Glomerular visceral epithelial cell (primary cell): ENCODE measurements at regions not wholly inside any gene's neighbourhood (a gene's known extent, or its start where the extent isn't known, plus 50 kb on each side); places are given as distances from the start of the nearest gene placed in this dataset.
A peak's percentile ranks its signal among the peaks of the same experiment; 100 is the strongest.

Experiments
- DNase-seq: peaks from one replicate; pipeline ENCODE4 v3.0.0-alpha.2; 2016; ENCODE audit errors: extremely low spot score

GRCh38 chr2:47315475-47315874, 53.6 kb upstream of the EPCAM start:
- no peak for DNase-seq

GRCh38 chr2:47313728-47314127, 55.4 kb upstream of the EPCAM start:
- no peak for DNase-seq

DNA sequence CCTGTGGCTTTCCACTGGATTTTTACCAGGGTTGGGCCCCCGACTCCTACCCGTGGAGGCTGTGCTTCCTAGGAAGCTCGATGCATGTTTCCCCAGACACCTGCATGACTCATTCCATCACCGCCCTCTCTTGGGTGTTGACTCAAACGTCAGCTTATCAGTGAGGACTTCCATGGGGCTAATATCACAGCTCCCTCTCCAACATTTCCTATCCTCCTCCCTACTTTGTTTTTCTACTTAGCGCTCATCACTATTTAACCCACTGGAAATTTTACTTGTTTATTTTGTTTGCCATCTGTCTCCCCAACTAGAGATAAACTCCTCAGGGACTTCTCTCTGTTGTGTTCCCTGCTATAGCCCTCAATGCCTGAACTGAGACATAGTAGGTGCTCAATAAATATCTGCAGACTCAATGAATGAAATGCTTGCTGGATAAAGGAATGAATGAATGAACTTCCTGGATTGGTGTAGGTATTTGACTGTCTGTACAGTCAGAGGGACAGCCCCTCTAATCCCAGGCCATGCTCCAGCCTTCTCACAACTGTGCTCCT, 55.9 kb upstream of the EPCAM start:
- no peak for DNase-seq

DNA sequence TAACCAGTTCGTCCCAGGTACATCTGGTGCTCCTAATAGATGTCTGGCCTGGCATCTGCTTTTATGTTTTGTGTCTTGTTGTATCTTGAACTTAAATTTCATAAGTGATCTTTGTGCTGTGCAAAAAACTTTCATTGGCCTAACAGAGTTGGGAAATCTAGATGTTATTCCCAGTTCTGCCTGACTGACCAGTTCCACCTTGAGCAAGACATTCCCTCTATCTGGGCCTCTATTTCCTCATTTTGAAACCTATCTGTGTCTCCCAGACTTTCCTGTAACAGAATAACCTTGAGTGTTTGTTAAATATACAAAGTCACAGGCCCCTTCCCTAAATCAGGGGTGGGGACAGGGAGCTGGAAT, 56.6 kb upstream of the EPCAM start:
- no peak for DNase-seq

DNA sequence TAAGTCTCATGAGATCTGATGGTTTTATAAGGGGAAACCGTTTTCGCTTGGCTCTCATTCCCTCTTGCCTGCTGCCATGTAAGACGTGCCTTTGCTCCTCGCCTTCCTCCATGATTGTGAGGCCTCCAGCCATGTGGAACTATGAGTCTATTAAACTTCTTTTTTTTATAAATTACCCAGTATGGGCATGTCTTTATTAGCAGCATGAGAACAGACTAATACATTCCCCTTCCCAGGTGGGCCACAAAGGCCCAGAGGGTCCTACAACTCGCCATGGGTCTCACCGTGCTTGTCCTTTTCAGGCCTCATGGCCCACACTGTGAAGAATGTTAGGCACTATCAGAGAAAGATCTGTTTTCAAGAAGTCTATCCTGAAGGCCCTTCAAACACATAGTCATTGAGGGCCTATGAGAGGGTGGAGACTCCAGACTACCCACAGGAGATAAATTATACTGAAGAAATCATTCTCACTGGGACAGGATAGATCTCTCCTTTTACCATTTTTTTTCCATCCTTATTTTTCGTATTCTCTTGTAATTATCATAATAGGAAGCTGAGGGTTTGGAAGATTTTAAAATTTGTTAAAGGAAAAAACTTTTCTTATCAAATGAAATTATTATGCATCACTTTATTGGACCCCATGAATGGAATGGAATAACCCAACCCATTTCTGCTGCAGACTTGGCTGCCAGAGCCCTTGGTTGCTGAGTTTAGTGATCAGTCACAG, 57.2 kb upstream of the EPCAM start:
- no peak for DNase-seq

DNA sequence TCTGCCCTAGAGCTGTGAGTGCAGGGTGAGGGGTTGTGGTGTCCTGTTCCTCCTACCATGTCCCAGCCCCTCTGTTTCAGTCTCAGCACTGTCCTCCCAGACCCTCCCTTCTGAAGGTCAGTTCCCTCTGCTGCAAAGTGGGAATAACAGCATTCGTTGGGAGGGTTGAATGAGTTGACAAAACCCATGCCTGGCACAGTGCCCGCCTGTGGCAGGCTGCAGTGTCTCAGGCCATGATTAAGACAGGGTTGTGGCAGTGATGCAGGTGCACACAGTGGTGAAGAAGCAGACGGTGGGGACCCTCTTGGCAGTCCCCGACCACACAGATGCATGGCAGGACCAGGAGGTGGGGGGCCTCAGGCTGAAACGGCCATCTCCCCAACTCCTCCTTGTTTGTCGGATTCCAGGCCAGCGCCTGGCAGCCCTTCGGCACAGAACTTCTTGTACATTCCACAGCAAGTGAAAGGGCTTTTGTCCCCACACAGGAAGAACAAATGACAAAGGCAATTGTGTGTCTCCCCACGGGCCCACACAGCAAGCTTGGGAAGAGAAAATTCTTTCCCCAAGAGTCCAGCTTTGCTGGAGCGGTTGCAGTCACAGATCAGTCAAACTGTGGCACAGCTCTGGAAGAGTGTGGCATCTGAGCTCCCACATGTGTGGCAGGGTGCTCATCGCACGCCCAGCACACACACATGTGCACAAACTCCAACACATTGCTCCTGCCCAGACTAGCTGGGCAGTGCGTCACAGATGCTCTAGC, 58.1 kb upstream of the EPCAM start:
- DNase-seq: no peak

DNA sequence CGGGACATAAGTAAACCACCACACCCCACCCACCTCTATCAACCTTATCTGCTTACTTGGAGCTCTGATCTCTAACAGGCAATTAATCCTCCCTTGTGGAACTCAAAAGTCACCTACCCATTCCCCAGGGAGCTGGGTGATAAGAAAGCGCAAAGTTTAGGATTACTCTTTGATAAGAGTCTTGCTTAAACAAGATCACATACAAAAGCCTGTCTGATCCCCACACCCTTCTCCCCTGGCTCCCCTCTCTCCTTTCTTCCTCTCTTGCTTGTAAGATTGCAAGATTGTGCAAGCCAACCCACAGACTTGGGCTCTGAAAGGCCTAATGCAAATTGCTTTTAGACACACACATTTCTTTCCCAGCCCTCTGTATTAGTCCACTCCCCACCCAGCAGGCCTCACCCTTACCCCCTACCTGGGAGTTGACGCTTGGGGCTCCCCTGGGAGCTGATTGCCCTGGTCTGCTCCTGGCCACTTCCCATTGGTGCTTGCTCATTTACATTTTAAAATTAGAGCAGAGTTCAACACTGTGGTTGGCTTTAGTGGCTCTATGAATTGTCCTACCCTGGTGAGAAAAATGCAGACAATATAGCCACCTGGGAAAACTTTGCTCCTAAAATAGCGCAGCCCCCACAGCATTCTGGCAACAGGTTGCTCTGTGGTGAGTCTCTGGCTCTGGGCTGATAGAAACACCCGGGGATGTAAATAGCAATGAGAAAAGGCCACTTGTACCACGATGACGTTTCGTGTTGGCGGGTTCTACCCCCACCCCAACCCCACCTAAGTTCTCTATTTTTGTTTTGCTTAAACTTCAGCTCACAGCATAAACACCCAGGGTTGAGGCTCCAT, 58.9 kb upstream of the EPCAM start:
- no peak for DNase-seq

- DNase-seq: no peak
These were observed 59.6 kb upstream of the EPCAM start for GRCh38 chr2:47309472-47309951.

DNA sequence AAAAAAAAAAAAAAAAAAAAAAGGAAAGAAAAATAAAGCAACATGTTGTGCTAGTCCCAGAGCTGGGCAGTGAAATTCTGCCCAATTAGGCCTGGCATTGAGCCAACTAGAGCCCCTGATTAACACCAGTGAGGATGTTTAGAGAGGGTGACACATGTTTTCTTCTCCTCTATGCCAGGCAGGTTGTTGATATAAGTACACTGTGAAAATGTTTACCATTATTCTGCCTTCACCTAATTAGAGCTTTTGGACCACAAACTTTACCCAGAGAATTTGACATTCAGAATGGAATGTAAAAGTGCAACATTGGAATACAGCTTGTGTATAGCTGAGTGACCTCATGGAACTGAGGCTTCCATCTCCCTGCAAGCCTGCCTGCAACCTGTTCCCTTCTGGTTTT, 62.0 kb upstream of the EPCAM start:
- no peak for DNase-seq

- no peak for DNase-seq
These were observed 64.5 kb upstream of the EPCAM start for GRCh38 chr2:47304654-47305053.

DNA sequence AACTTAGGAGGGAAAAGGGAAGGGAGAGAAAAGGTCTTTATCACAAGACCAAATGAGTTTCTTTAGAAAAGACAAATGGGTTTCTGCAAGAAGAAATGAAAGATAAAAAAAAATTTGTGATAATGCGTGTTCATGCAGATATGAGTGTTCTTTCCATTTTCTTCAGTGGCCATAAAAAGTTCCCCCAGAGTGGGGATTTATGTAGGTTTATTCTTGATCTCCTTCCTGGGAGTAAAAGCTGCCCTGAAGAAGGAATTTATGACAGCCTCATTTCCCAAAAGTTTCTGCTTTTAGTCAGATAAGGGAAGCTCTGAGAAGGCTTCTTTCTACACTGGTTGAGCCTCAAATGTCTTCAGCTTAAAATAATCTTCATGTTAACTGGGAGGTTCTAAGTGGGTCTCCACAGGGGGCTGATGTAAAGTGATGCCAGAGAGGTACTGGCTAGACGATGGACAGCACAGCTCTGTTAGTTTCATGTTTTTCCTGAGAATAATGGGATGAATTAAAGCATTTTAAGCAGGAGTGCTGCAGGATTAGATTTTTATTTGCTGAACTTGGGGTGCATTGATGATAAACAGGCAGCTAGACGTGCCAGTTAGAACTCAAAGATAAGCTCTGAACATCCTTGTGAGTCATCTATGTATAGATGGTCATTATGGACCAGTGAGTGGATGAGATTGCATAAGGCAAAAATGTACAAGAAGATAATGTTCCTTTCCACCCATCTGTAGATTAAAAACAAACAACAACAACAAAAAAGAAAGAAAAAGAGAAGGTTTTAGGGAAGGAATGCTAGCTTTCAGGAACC, 65.6 kb upstream of the EPCAM start:
- no peak for DNase-seq

GRCh38 chr2:47302308-47302707, 66.8 kb upstream of the EPCAM start:
- no peak for DNase-seq

DNA sequence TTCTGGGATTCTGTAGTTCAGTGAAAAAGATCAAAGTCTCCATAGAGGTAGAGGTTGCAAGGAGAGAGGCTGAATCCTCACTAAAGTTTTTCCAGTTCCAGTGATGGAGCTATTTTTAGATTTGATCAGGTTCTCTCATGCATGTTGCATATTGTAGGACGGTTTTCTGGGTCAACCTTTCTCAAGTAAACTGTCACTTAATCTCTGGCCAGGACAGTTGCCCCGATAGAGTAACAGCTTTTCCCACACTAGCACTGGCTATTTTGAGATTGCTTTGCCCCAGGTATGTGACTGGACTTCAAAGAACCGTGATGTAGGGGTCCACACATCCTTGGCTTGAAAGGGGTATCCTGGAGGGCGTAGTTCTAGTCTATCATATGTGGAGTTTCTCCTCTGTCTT, 67.4 kb upstream of the EPCAM start:
- no peak for DNase-seq

GRCh38 chr2:47301277-47301618, 67.9 kb upstream of the EPCAM start:
- no peak for DNase-seq

DNA sequence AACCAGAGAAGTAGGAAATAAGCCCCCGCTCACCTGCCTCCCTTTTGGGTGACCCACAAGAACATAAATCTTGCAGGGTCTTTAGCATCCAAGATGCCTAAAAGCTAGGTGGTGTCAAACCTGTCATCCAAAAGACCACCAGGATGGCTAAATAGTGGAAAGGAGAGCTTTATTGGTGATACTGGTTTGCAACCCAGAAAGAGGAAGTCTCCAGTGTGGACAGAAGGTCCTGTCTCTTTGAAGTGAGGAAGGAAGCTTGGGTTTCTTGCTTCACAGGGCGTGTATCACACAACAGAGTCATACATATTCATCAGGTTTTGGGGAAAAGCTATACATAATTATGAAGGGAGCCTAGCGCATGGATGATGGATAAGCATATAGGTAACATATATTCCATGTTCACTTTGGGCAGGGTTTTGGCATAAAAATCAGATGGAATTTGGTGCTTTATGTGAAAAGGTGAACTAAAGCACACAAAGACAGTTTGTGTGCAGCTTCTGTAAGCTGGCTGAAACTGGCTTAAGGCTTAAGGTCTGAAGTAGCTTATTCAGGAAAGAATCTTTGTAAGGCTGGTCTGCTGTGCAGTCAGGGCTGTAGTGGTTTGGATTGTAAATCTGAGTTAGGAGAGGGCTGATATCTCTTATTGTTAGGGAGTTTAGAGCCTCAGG, 68.4 kb upstream of the EPCAM start:
- DNase-seq: no peak

GRCh38 chr2:47300081-47300480, 69.0 kb upstream of the EPCAM start:
- no peak for DNase-seq

DNA sequence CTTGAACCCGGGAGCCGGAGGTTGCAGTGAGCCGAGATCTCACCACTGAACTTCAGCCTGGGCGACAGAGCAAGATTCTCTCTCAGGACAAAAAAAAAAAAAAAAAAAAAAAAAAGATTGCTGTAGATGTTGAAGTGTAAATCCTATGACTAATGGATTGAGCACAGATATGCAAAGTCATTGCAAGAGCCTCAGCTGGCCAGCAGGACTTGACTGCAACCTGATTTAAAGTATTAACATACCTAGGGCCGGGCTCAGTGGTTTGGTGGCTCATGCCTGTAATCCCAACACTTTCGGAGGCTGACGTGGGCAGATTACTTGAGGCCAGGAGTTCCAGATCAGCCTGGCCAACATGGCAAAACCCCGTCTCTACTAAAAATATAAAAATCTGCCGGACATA, 69.6 kb upstream of the EPCAM start:
- DNase-seq: peak; percentile 45

- no peak for DNase-seq
These were observed 70.3 kb upstream of the EPCAM start for GRCh38 chr2:47298771-47299170.

DNA sequence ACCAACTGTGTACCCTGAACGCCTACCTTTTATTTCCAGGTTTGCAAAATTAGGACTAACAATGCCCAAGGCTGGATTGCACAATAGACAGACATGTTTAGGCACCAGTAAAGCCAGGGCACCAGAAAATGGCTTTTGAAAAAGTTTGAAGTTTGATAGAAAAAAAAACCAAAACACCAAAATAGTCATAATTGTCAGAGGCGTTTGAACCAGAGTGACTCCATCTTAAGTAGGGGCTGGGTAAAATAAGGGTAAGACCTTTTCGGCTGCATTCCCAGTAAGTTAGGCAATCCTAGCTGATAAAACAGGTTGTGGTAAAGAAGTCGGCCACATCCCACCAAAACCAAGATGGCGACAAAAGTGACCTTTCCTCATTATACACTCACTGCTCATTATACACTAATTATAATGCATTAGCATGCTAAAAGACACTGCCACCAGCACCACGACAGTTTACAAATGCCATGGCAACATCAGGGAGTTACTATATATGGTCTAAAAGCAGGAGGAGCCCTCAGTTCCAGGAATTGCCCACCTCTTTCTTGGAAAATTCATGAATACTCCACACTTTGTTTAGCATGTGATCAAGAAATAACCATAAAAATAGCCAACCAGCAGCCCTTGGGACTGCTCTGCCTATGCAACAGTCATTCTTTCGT, 71.2 kb upstream of the EPCAM start:
- DNase-seq: no peak

- DNase-seq: no peak
These were observed 73.0 kb upstream of the EPCAM start for GRCh38 chr2:47295981-47296635.
